Progenitor cell of endocrine pancreas (in vitro differentiated cells): ENCODE measurements at regions not wholly inside any gene's neighbourhood (a gene's known extent, or its start where the extent isn't known, plus 50 kb on each side); places are given as distances from the start of the nearest gene placed in this dataset.

Source experiments
- DNase-seq: peaks from one replicate; pipeline ENCODE4 v3.0.0; 2021; ENCODE audit warnings: low spot score; ENCODE audit not compliant: unreplicated experiment
- H3K27ac Mint-ChIP-seq: 2 replicates; pipeline ENCODE4 v1.8.0; 2021; ENCODE audit warnings: mild to moderate bottlenecking, moderate library complexity, mixed read lengths
- H3K27me3 Mint-ChIP-seq: 2 replicates; pipeline ENCODE4 v1.8.0; 2021; ENCODE audit warnings: mixed read lengths
- H3K36me3 Mint-ChIP-seq: 2 replicates; pipeline ENCODE4 v1.8.0; 2022; ENCODE audit warnings: mixed read lengths; ENCODE audit not compliant: insufficient read depth
- H3K4me1 Mint-ChIP-seq: 2 replicates; pipeline ENCODE4 v1.8.0; 2021; ENCODE audit warnings: low read depth, mixed read lengths
- H3K4me3 Mint-ChIP-seq: 2 replicates; pipeline ENCODE4 v1.8.0; 2021; ENCODE audit warnings: low read depth, mild to moderate bottlenecking, moderate library complexity, mixed read lengths
- H3K9me3 Mint-ChIP-seq: 2 replicates; pipeline ENCODE4 v1.8.0; 2021; ENCODE audit warnings: low read depth, mixed read lengths
- TF ChIP-seq, protein P1 (sequence below): fragments of 200-600 bp; sonication (generic); IDR thresholded peaks from one replicate; pipeline ENCODE4 v1.5.0; 2021; ENCODE audit warnings: antibody characterized with exemption, mild to moderate bottlenecking; ENCODE audit not compliant: unreplicated experiment

DNA sequence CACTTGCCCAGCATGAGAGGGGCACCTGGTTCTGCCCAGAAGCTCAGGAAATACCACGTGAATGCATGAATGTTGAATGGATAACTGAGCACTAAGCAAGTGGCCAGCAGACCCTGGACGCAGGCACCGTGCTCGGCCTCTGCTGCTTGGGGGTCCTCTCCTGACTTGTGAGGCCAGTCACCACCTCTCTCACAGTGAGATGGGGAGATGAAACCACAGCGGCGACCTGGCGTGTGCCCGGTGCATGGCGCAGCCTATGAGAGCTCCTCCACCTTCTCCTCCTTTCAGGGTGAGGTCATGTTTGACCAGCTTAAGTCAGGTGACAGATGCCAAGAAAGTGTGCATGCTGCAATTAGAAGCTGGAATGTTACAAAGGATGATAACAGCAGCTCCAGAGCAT, 75.5 kb downstream of the HMX1 start:
- DNase-seq, result no peak
- Mint-ChIP-seq H3K4me3 (no peak overlapping the region), H3K27ac (no peak overlapping the region), H3K9me3 (no peaks in the 10 kb centered on the region), H3K27me3 (peaks cover 6% of the 10 kb centered on the region), H3K36me3 (no peaks in the 10 kb centered on the region), H3K4me1 (peaks cover 3% of the 10 kb centered on the region)
- TF ChIP-seq, protein P1, sequence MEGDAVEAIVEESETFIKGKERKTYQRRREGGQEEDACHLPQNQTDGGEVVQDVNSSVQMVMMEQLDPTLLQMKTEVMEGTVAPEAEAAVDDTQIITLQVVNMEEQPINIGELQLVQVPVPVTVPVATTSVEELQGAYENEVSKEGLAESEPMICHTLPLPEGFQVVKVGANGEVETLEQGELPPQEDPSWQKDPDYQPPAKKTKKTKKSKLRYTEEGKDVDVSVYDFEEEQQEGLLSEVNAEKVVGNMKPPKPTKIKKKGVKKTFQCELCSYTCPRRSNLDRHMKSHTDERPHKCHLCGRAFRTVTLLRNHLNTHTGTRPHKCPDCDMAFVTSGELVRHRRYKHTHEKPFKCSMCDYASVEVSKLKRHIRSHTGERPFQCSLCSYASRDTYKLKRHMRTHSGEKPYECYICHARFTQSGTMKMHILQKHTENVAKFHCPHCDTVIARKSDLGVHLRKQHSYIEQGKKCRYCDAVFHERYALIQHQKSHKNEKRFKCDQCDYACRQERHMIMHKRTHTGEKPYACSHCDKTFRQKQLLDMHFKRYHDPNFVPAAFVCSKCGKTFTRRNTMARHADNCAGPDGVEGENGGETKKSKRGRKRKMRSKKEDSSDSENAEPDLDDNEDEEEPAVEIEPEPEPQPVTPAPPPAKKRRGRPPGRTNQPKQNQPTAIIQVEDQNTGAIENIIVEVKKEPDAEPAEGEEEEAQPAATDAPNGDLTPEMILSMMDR, result no peak

DNA sequence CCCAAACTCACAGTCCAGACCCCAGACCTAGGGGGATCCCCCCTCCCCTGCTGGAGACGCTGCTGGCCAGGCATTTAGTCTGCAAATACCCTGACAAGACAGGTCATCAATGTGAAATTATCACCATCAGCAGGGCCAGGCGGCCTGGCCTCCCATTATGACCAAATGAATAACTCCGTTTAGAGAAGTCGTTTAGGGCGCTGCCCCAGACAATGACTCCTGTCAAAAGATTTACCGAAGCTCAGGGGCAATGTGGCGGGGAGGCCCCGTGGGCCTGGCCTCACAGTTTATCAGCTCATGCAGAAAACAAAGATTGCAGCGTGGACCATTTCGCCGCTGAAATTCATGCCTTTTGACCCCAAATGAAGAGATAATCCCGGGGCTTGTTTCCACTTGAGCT, 76.5 kb downstream of the HMX1 start:
- Mint-ChIP-seq H3K36me3 (no peaks in the 10 kb centered on the region), H3K4me1 (peaks cover 3% of the 10 kb centered on the region), H3K27me3 (peaks cover 6% of the 10 kb centered on the region), H3K27ac (no peak overlapping the region), H3K4me3 (no peak overlapping the region), H3K9me3 (no peaks in the 10 kb centered on the region)
- DNase-seq, result no peak
- TF ChIP-seq, protein P1, result no peak

DNA sequence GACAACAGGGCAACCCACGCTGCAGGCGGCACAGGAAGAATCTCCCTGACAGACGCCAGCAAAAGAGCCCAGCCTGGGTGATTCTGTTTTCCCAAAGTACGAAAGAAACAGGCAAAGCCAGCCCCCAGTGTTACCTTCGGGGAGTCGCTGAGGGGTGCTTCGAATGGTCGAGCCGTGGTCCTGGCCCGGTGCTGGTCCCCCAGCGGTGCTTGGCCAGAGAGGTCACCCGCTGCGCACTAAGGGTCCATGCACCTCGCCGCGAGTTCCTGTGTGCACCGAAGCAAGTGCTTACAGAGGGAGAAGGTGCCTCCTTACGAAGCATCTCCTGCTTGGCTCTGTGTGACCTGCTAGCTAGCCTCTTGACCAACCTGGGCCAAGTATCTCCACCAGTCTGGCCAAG, 77.1 kb downstream of the HMX1 start:
- peaks cover 3% of the 10 kb centered on the region for H3K4me1 Mint-ChIP-seq
- TF ChIP-seq, protein P1, result no peak

GRCh38 chr4:8793571-8794160, 78.0 kb downstream of the HMX1 start:
- no peak overlapping the region for H3K27ac Mint-ChIP-seq
- H3K4me3 Mint-ChIP-seq, result no peak overlapping the region
- peaks cover 3% of the 10 kb centered on the region for H3K4me1 Mint-ChIP-seq
- peaks cover 6% of the 10 kb centered on the region for H3K27me3 Mint-ChIP-seq
- H3K36me3 Mint-ChIP-seq, result no peaks in the 10 kb centered on the region
- TF ChIP-seq, protein P1, result no peak
- no peak for DNase-seq
- H3K9me3 Mint-ChIP-seq, result no peaks in the 10 kb centered on the region

More for the DNA sequence above, 77.1 kb downstream of the HMX1 start:
- Mint-ChIP-seq H3K27ac (no peak overlapping the region), H3K27me3 (peaks cover 6% of the 10 kb centered on the region), H3K4me3 (no peak overlapping the region), H3K9me3 (no peaks in the 10 kb centered on the region), H3K36me3 (no peaks in the 10 kb centered on the region)
- no peak for DNase-seq

DNA sequence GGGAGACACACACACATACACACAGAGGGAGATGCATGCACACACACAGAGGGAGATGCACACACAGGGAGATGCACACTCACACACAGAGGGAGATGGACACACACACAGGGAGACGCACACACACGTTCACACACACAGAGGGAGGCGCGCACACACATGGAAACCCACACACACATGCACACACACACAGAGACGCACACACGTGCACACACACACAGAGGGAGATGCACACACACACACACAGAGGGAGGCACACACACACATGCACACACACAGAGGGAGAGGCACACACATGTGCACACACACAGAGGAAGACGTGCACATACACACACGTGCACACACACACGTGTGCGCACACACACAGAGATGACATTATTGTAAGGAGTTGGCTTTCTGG, 79.1 kb downstream of the HMX1 start:
- H3K4me3 Mint-ChIP-seq, result no peak overlapping the region
- peaks cover 3% of the 10 kb centered on the region for H3K4me1 Mint-ChIP-seq
- H3K27me3 Mint-ChIP-seq, result peaks cover 6% of the 10 kb centered on the region
- no peak for DNase-seq
- no peaks in the 10 kb centered on the region for H3K36me3 Mint-ChIP-seq
- TF ChIP-seq, protein P1, result no peak
- no peak overlapping the region for H3K27ac Mint-ChIP-seq
- H3K9me3 Mint-ChIP-seq, result no peaks in the 10 kb centered on the region
